Stimulated activated naive CD8-positive, alpha-beta T cell treated with anti-CD3 and anti-CD28 coated beads, Interleukin-15, amount 100 ng/mL, for 72 hours (primary cell): ENCODE measurements at regions not wholly inside any gene's neighbourhood (a gene's known extent, or its start where the extent isn't known, plus 50 kb on each side); places are given as distances from the start of the nearest gene placed in this dataset.
"Not testable (repeated sequence)": the region's sequence is repeated elsewhere in the genome, so short reads cannot be mapped to it uniquely, and the experiment has no call there.

Experiments used
- ATAC-seq: fragments of 150-1000 bp; cut with Tn5 transposase; 2 replicates; pipeline ENCODE4 v1.10.0; 2021; ENCODE audit warnings: mild to moderate bottlenecking, moderate library complexity
- DNase-seq, 2 donors: peaks; one replicate each; pipeline ENCODE4 v3.0.0; 2021 to 2022
- H3K27ac Mint-ChIP-seq, 2 donors: one replicate each; pipeline ENCODE4 v1.8.0; 2022; ENCODE audit warnings: mild to moderate bottlenecking in 2 of 2, mixed read lengths in 2 of 2, moderate library complexity in 2 of 2
- H3K27me3 Mint-ChIP-seq: one replicate; pipeline ENCODE4 v1.8.0; 2022; ENCODE audit warnings: mixed read lengths
- H3K4me1 Mint-ChIP-seq: one replicate; pipeline ENCODE4 v1.8.0; 2022; ENCODE audit warnings: mild to moderate bottlenecking, mixed read lengths
- H3K4me3 Mint-ChIP-seq, 2 donors: one replicate each; pipeline ENCODE4 v1.8.0; 2022; ENCODE audit warnings: mild to moderate bottlenecking in 2 of 2, mixed read lengths in 2 of 2, moderate library complexity in 1 of 2
- H3K9me3 Mint-ChIP-seq, 2 donors: one replicate each; pipeline ENCODE4 v1.8.0; 2022; ENCODE audit warnings: mixed read lengths in 2 of 2

DNA sequence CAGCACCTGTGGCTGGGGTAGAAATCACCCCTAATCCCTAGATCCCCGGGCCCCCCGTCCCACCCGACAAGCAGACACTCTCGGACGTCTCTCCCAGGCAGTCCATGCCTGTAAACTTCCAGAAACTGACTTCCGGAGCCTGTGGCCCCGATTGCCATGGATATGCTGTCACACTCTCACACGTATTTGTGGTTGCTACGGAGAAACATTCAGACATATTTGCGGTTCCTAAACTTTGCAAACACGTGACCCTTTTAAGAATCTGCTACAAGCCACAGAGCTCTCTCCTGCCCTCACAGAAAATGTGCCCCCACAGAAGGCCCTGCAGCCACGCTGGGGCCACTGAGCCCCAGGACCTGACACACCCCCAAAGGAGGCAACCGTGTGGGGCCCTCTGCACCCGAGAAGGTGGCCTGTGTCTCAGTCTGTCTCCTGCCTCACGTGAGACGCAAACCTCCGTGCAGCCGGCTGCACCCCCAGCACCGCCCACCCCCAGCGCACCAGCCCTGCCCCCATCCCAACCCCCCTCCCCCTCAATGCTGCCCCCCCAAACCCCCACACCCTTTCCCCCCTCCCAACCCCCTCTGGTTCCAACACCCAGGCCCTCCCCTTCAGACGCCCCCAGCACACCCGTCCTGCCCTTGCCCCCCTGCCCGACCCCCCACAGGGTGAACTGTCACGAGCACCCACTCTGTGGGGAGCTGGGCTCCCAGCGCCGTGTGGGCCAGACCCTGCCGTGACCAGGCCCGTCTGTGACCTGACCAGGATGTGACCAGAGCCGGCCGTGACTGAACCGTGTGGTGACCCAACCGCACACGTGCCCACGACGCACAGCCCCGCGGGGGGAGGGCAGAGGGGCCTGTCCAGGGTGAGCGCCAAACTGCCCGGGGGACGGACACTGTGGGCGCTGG is 66.3 kb upstream of the METRNL start:
- no peaks in the 10 kb centered on the region for H3K4me1 Mint-ChIP-seq
- peak; percentile 26 for ATAC-seq
- no peaks in the 10 kb centered on the region for H3K27me3 Mint-ChIP-seq
- DNase-seq, result no peak
- H3K9me3 Mint-ChIP-seq, result no peaks in the 10 kb centered on the region
- no peak overlapping the region for H3K4me3 Mint-ChIP-seq
- peak overlapping the region in 1 of 2 donors; percentile 69 for H3K27ac Mint-ChIP-seq

DNA sequence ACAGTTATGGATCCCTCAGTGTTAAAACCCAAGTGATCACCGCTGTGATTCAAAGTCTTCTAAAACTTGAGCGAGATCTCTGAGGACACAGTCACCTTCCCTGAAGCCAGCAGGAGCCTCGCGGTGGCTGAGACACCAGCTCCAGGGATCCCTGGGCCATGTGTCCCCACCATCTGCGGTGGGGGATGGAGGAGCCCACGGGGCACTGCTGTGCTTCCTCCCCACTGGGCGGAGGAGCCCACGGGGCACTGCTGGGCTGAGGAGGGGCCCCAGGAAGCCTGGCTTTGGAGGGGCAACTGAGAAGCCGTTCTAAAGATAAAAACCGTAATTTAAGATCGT is 65.7 kb upstream of the METRNL start:
- H3K27me3 Mint-ChIP-seq, result no peaks in the 10 kb centered on the region
- no peak overlapping the region for H3K27ac Mint-ChIP-seq
- ATAC-seq (no peak), DNase-seq (no peak)
- no peak overlapping the region for H3K4me3 Mint-ChIP-seq
- H3K4me1 Mint-ChIP-seq, result no peaks in the 10 kb centered on the region
- H3K9me3 Mint-ChIP-seq, result no peaks in the 10 kb centered on the region

DNA sequence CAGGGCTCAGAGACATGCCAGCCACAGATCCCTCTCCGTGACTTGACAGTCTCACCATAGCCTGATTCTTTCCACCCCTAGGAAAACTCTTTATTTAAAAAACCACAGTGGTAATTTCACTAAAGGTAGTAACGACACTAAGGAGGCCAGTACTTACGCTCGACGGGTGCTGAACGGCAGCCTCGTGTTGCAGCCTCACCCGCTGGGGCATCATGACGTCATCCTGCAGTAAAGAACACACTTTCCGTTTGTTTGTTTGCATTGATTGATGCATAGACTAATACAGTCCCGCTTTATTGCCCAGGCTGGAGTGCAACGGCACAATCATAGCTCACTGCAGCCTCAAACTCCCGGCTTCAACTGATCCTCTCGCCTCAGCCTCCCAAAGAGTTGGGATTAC is 65.1 kb upstream of the METRNL start:
- DNase-seq (no peak), ATAC-seq (no peak)
- Mint-ChIP-seq H3K4me1 (no peaks in the 10 kb centered on the region), H3K4me3 (no peak overlapping the region), H3K27ac (no peak overlapping the region), H3K9me3 (no peaks in the 10 kb centered on the region), H3K27me3 (no peaks in the 10 kb centered on the region)

DNA sequence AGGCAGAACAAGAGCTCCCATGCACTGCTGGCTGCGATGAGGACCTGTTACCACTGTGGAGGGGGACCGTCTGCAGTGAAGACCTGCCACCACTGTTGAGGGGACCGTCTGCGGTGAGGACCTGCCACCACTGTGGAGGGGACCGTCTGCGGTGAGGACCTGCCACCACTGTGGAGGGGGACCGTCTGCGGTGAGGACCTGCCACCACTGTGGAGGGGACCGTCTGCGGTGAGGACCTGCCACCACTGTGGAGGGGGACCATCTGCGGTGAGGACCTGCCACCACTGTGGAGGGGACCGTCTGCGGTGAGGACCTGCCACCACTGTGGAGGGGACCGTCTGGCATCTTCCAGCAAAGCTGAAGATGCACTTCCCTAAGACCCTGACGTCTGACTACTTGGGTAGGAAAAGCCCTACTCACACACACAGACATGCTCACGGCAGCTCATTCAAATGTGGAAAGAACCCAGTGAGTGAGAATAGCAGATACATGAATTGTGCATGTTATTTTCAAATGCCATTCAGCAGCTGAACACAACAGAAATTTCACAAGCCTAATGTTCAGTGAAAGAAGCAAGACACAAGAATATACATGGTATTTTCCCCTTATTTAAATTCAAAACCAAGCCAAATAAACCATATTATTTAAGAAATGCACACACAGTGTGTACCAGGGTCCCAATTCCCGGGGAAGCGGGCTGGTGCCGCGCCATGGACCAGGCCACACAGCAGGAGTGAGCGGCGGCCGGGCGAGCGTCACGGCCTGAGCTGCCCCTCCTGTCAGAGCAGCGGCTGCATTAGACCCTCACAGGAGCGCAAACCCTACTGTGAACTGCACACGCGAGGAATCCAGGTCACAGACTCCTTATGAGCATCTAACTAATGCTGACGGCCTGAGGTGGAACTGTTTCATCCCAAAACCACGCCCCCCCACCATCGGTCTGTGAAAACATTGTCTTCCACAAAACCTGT is 64.2 kb upstream of the METRNL start:
- Mint-ChIP-seq H3K4me1 (no peaks in the 10 kb centered on the region), H3K9me3 (no peaks in the 10 kb centered on the region), H3K27me3 (no peaks in the 10 kb centered on the region), H3K4me3 (no peak overlapping the region), H3K27ac (no peak overlapping the region)
- no peak for DNase-seq
- ATAC-seq, result no peak

DNA sequence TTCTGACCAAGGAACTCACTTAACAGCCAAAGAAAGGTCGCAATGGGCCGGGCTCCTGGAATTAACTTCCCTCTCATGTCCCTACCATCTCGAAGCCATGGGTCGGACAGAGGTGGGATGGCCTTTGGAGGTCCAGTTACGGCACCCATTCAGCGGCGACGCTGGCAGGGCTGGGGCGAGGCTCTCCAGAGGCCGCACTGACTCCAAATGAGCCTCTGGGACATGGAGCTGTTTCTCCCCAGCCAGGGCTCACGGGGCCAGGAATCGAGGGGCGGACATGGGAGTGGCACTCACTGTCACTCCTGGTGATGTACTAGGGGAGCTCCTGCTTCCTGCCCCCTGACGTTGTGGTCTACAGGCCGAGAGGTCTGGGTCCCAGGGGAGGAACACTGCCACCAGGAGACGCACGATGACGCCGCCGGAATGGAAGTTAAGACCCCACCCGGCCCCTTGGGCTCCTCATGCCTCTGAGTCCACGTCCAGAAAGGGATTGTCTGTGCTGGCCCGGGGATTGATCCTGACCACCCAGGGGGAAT is 60.7 kb upstream of the METRNL start:
- Mint-ChIP-seq H3K9me3 (no peaks in the 10 kb centered on the region), H3K4me3 (no peak overlapping the region), H3K27ac (peak overlapping the region in 1 of 2 donors; percentile 82), H3K4me1 (peaks cover 6% of the 10 kb centered on the region), H3K27me3 (no peaks in the 10 kb centered on the region)
- no peak for ATAC-seq
- DNase-seq, result no peak

DNA sequence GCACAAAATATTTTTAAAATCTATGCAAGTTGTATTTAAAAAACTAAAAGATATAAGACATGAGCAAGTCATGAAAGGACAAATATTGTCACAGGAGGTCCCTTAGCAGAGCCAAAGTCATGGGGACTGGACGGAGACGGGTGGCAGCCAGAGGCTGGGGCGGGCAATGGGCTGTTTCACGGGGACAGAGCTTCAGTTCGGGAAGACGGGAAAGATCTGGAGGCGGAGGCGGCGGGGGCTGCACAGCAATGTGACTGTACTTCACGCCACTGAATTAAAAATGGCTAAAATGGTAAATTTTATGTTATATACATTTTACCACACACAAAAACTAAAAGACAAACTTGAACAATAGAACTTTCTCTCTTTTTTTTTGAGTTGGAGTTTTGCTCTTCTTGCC is 60.0 kb upstream of the METRNL start:
- ATAC-seq (no peak), DNase-seq (no peak)
- H3K9me3 Mint-ChIP-seq, result no peaks in the 10 kb centered on the region
- H3K27me3 Mint-ChIP-seq, result no peaks in the 10 kb centered on the region
- no peak overlapping the region for H3K4me3 Mint-ChIP-seq
- no peak overlapping the region for H3K27ac Mint-ChIP-seq
- H3K4me1 Mint-ChIP-seq, result peaks cover 12% of the 10 kb centered on the region

DNA sequence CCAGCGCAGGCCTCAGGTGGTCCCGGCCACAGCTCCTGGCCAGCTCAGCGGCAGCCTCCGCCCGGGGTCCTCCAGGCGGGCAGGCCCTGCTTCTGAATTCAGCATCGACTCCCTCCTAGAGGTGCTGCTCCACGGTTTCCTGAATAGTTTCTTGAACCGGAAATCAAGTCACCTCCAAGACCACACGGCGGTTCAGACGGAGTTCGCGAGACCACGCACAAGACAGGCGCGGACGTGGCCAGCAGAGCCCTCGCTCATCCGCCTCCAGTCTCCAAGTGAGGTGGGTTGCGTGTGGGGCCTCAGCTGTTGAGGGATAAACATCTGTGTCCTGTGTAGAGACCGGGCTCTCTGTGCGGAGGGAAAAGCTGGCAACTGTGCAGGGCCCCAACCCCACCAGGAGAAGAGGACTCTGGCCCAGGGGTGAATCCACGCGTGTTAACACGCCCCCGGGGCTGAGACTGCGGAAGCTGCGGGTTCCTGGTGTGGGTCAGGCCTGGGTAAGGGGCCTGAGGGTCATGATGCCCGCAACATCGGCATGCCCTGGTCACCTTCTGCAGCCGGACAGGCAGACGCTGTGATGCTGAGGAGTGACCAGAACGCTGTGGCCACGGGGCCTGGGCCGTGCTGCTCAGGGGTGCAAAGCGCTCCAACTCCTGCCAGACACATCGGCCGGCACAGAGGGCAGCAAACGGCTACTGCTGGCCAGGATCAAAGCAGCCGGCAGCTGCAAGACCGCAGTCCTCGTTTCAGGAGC is 55.0 kb upstream of the METRNL start:
- peak in 1 of 2 donors; percentile 36 for DNase-seq
- Mint-ChIP-seq H3K4me3 (peak overlapping the region in 1 of 2 donors; percentile 57), H3K27me3 (peaks cover 19% of the 10 kb centered on the region), H3K27ac (no peak overlapping the region), H3K9me3 (no peaks in the 10 kb centered on the region), H3K4me1 (peaks cover 45% of the 10 kb centered on the region)
- ATAC-seq, result peak; percentile 86

DNA sequence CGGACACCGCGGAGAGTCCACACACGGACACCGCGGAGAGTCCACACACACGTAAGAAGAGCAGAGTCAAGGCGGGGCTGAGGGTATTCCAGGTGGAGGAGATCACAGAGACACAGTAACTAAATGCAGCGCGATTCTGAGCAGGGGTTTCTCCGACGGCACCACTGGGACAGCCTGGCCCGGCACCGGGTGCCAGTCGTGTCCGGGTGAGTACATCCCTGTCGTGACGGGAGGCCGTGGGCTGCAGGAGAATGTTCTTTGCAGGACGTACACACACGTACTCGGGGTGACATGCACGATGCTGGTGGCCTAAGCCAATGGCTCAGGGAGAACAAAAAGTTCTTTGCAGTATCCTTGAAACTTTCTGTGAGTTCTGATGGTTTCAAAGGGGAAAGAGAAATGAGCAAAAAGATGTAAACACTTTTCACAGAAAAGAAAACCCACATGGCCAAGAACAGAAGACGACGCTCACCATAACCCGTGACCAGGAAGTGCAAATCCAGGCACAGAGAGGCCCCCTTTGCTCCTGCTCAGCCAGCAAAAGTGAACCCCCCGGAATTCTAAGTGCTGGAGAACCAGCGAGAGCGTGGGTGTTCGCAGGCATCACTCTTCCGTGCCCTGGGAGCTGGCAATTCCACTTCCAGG is 53.7 kb upstream of the METRNL start:
- Mint-ChIP-seq H3K4me1 (peaks cover 45% of the 10 kb centered on the region), H3K27ac (no peak overlapping the region), H3K27me3 (peaks cover 19% of the 10 kb centered on the region), H3K4me3 (peak overlapping the region; percentile 39 to 66), H3K9me3 (no peaks in the 10 kb centered on the region)
- ATAC-seq (no peak), DNase-seq (no peak)

DNA sequence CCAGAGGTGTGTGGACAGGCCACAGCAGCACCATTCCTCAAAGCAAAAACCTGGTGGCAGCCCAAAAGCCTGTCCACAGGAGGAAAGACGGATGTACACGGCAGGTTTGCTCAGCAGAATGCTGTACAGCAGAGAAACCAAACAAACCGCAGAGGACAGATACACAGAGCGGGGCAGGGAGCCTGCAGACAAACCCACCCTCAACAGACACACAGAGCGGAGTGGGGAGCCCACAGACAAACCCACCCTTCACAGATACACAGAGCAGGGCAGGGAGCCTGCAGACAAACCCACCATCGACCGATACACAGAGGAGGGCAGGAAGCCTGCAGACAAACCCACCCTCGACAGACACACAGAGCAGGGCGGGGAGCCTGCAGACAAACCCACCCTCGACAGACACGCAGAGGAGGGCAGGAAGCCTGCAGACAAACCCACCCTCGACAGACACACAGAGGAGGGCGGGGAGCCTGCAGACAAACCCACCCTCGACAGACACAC is 53.0 kb upstream of the METRNL start:
- Mint-ChIP-seq H3K27me3 (peaks cover 19% of the 10 kb centered on the region), H3K4me1 (peaks cover 45% of the 10 kb centered on the region), H3K27ac (no peak overlapping the region), H3K9me3 (no peaks in the 10 kb centered on the region), H3K4me3 (peak overlapping the region; percentile 39 to 66)
- DNase-seq, result no peak
- peak; percentile 47 for ATAC-seq

DNA sequence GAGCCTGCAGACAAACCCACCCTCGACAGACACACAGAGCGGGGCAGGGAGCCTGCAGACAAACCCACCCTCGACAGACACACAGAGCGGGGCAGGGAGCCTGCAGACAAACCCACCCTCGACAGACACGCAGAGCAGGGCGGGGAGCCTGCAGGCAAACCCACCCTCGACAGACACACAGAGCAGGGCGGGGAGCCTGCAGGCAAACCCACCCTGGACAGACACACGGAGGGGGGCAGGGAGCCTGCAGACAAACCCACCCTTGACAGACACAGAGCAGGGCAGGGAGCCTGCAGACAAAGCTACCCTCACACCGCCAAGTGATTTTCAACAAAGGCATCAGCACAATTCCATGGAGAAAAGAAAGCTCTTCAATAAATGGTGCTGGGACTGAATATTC is 52.5 kb upstream of the METRNL start:
- ATAC-seq, DNase-seq, H3K9me3 Mint-ChIP-seq, H3K27ac Mint-ChIP-seq: not testable (repeated sequence)
- Mint-ChIP-seq H3K4me3 (peak overlapping the region; percentile 15), H3K27me3 (peaks cover 19% of the 10 kb centered on the region), H3K4me1 (peaks cover 45% of the 10 kb centered on the region)

DNA sequence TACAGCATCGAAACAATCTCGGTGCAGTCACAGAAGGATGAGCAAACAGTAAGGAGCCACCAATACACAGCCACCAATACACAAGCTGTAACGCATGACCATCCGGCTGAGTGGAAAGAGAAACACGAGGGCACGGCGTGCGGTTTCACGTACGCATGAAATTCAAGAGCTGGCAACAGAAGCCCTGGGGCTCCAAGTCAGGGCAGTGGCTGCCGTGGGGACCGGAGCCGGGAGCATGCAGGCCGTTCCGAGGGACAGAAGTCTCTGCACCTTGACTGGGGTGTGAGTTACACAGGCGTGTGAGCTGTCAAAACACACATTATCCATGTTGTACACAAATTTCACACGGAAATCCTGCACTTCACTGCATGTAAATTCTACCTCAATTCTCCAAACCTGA is 50.6 kb upstream of the METRNL start:
- Mint-ChIP-seq H3K4me3 (no peak overlapping the region), H3K27ac (no peak overlapping the region), H3K4me1 (peaks cover 38% of the 10 kb centered on the region), H3K27me3 (peaks cover 19% of the 10 kb centered on the region), H3K9me3 (no peaks in the 10 kb centered on the region)
- ATAC-seq (no peak), DNase-seq (no peak)

DNA sequence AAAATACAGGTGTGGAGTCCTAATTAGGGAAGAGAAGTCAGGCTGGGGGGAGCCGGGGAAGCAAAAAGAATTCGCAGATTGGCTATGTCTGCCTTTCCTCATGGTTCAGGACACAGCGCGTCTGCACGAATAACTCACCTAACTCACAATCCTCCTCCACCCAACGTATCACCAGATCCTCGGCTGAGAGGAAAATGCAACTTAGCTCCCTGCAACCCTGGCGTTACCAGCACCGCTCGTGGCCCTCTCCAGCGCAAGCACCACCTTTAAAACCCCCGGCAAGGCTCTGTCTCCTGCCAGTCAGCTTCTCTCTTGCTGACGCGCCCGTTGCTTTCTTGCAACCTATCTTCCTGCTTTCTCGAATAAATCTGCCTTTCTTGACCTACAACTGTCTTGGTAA is 49.8 kb upstream of the METRNL start:
- Mint-ChIP-seq H3K4me3 (no peak overlapping the region), H3K27ac (no peak overlapping the region), H3K9me3 (no peaks in the 10 kb centered on the region), H3K27me3 (peaks cover 19% of the 10 kb centered on the region), H3K4me1 (peaks cover 31% of the 10 kb centered on the region)
- ATAC-seq, result no peak
- DNase-seq, result no peak
